HG03095 (cell line): ENCODE measurements at regions not wholly inside any gene's neighbourhood (a gene's known extent, or its start where the extent isn't known, plus 50 kb on each side); places are given as distances from the start of the nearest gene placed in this dataset.
"Not testable (repeated sequence)": the region's sequence is repeated elsewhere in the genome, so short reads cannot be mapped to it uniquely, and the experiment has no call there.

Experiments used
- ATAC-seq: cut with Tn5 transposase; IDR thresholded peaks from one replicate; pipeline ENCODE4 v1.9.1; 2021; ENCODE audit warnings: moderate library complexity; ENCODE audit not compliant: unreplicated experiment

- no peak for ATAC-seq
Observed at GRCh38 chr5:12669326-12669725, 765.1 kb upstream of the CTNND2 start.

DNA sequence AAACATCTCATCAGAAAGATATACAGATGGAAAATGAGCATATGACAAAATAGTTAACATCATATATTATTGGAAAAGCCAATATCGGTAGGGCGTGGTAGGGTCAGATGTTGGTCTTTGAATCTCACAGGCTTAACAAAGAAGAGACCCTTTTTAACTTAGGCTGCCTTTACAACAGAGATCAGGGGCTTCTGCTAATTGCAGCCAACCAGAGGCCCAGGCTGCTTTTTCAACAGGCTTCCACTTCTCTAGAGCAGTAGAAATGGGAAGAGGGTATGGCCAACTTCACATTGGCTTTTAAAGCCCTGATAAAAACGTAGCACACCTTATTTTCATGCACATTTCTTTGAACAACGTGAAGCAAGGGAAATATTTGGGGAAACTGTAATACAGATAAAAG, 764.3 kb upstream of the CTNND2 start:
- ATAC-seq, result no peak

- not testable (repeated sequence) for ATAC-seq
Observed at GRCh38 chr5:12667818-12668217, 763.6 kb upstream of the CTNND2 start.

GRCh38 chr5:12665772-12666171, 761.5 kb upstream of the CTNND2 start:
- not testable (repeated sequence) for ATAC-seq

- no peak for ATAC-seq
Observed at GRCh38 chr5:12662545-12663314, 758.5 kb upstream of the CTNND2 start.

GRCh38 chr5:12661617-12662370, 757.5 kb upstream of the CTNND2 start:
- ATAC-seq, result no peak

DNA sequence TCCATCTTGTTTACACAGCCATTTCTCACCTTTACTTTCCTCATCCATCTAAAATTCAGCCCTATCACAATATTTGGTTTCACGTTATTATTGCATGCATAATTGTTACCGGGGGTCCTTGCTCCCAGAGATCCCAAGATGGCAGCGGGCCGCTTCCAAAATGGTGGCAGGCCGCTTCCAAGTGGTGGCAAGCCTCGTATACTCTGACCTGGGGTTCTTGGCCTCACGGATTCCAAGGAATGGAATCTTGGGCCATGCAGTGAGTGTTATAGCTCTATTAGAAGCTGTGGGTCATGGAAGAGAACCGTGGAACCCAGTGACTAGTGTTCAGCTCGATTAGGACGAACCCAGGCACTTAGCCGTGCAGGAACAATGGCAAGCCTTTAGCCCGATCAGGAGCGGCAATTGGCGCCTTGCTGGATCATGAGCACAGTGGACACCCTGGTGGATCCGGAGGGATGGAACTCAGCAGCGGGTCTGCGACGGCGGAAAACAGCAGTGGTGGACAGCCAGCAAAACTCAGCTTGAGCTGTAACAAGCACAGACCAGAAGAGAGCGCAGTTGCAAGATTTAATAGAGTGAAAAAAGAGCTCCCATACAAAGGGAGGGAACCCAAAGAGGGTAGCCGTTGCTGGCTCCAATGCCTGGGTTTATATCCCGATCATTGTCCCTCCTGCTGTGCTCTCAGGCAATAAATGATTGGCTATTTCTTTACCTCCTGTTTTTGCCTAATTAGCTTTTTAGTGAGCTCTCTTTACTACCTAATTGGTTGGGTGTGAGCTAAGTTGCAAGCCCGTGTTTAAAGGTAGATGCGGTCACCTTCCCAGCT, 756.2 kb upstream of the CTNND2 start:
- not testable (repeated sequence) for ATAC-seq

- no peak for ATAC-seq
Observed at GRCh38 chr5:12659686-12660085, 755.4 kb upstream of the CTNND2 start.

DNA sequence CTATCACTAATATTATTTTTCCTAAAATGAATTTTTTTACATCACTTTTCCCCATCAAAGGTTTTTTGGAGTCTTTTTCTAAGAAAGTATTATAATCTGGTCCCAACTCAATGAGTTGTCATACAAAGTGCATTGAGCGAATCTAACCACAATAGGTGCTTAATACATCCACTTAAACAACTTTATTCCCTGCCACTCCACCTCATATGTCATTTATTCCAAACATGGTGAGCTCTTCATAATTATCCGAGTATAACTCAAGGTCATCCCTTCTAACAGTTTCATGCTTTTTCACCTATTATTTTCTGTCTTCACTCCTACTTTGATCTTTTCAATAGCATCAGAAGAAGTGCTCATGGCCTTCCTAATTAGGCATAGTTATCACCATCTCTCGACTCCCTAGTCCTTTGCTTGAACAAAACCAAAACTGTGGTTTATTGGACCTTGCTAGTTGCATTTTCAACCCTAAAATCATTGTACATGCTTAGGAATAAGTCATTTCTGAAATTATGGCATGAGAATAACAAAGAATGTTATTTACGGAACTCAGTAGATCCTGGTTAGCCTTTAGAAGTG, 754.7 kb upstream of the CTNND2 start:
- no peak for ATAC-seq

GRCh38 chr5:12657914-12658474, 753.7 kb upstream of the CTNND2 start:
- not testable (repeated sequence) for ATAC-seq

DNA sequence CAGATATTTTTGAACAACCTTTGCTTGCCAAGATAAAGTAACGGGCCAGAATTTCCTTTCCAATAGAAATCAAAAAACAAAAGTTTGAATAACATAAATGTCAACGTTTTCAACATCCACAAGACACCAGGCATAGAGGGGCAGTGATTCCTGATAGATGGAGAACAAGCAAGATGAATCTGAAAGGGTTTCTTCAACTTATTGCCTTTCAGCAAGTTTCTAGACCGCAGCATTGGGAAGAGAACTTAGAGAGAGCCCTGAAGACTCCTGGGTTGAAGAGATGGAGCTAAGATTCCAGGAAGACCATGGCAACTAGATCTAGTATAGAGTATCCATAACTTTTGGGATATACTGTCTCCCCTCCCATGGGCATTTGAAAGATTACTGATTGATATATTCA, 751.4 kb upstream of the CTNND2 start:
- no peak for ATAC-seq

DNA sequence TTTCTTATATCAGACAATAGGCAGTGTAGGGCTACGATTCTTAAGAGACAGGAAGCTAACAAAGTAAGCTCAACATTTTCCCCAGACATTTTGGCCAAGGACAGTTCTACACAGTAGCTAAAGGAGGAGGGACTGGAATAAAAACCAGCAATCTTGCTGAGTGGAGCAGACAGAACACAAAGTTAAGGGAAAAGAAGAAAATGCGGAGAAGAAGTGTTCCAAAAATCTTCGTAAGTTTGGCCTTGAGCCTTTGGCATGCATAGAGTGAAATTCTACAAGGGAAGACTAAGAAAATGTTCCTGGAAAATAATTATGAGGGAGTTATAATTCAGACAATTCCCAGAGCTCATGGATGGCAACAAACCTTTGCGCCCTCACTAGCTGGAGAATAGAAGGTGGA, 748.0 kb upstream of the CTNND2 start:
- no peak for ATAC-seq

DNA sequence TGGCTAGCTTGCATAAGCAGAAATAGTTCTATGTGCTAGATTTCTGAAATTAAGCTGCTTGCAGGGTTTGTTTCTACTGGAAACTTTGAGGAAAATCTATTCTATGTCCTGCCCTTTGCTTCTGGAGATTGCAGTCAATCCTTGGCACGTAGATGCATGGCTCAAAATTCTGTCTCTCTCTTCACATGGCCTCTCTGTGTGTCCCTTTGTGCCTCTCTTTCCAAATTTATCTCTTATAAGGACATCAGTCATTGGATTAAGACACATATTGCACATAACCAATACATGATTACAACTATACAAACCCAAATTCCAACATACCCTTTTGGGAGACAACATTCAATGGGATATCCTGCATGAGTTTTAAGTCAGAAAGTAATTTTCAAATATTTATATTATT, 744.3 kb upstream of the CTNND2 start:
- ATAC-seq, result no peak

DNA sequence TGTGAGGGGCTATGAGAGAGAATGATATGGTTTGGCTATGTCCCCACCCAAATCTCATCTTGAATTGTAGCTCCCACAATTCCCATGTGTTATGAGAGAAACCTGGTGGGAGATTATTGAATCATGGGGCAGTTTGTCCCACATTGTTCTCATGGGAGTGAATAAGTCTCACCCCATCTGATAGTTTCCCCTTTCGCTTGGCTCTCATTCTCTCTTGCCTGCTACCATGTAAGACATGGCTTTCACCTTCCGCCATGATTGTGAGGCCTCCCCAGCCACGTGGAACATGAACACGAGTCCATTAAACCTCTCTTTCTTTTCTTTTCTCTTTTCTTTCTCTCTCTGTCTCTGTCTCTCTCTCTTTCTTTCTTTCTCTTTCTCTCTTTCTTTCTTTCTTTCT, 743.4 kb upstream of the CTNND2 start:
- ATAC-seq, result no peak

DNA sequence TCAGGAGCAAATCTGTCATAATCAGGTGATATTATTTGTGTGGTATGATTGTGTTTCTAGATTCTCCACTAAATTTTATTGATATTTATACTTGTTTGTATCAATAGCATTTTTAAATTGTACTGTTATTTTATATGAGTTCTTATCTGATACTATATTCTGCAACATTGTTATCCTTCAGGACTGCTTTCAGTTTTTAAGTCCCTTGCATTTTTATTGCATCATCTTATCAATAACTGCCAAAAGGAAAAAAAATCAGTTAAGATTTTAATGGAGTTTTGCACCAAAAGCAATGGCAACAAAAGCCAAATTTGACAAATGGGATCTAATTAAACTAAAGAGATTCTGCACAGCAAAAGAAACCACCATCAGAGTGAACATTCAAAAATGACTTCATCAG, 741.3 kb upstream of the CTNND2 start:
- ATAC-seq, result no peak

GRCh38 chr5:12636209-12636608, 732.0 kb upstream of the CTNND2 start:
- no peak for ATAC-seq

- ATAC-seq, result no peak
Observed at GRCh38 chr5:12626556-12626955, 722.3 kb upstream of the CTNND2 start.

DNA sequence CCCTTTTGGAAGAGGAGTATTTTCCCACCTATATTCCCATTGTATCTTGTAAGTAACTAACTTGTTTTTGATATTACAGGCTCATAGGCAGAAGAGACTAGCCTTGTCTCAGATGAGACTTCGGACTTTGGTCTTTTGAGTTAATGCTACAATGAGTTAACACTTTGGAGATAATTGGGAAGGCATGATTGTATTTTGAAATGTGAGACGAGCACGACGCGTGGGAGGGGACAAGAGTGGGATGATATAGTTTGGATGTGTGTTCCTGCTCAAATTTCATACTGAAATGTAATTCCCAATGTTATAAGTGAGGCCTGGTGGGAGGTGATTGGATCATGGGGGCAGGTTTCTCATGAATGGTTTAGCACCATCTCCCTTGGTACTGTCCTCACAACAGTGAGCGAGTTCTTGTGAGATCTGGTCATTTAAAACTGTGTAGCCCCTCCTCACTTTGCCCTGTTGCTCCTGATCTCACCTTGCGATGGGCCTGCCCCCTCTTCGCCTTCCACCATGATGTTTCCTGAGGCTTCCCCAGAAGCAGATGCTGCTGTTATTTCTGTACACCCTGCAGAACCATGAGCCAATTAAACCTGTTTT, 721.5 kb upstream of the CTNND2 start:
- ATAC-seq, result no peak

- no peak for ATAC-seq
Observed at GRCh38 chr5:12624776-12625560, 720.7 kb upstream of the CTNND2 start.

GRCh38 chr5:12623408-12623807, 719.2 kb upstream of the CTNND2 start:
- ATAC-seq, result no peak
